HG02885 (cell line): ENCODE measurements at regions not wholly inside any gene's neighbourhood (a gene's known extent, or its start where the extent isn't known, plus 50 kb on each side); places are given as distances from the start of the nearest gene placed in this dataset.
"Not testable (repeated sequence)": the region's sequence is repeated elsewhere in the genome, so short reads cannot be mapped to it uniquely, and the experiment has no call there.

Experiments
- ATAC-seq: cut with Tn5 transposase; IDR thresholded peaks from one replicate; pipeline ENCODE4 v1.9.1; 2021; ENCODE audit warnings: mild to moderate bottlenecking; ENCODE audit not compliant: unreplicated experiment, poor library complexity

DNA sequence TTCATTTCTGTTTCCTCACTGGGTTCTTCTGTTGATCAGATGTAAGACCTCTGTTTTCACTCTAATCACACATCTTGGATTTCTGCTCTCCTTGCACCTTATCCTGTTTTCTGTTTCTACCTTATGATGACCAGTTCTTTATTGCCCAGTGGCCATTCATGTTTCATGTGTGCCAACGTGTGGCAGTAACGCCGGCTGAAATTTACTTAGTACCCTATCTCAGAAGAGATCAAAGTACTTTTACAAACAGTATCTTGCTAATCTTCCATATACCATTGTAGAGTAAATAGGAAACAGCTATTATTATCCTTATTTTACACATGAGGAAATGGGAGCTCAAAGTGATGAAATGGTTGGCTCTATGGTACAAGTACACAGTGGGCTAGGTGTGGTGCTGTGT lies 74.0 kb downstream of the GATA3 start:
- ATAC-seq = no peak

- no peak for ATAC-seq
Observed at GRCh38 chr10:8129438-8129837, 75.0 kb downstream of the GATA3 start.

GRCh38 chr10:8130973-8131911 lies 76.8 kb downstream of the GATA3 start:
- peak; percentile 78 for ATAC-seq

GRCh38 chr10:8133146-8133545 lies 78.7 kb downstream of the GATA3 start:
- ATAC-seq = peak; percentile 56

GRCh38 chr10:8136736-8137135 lies 82.2 kb downstream of the GATA3 start:
- no peak for ATAC-seq

DNA sequence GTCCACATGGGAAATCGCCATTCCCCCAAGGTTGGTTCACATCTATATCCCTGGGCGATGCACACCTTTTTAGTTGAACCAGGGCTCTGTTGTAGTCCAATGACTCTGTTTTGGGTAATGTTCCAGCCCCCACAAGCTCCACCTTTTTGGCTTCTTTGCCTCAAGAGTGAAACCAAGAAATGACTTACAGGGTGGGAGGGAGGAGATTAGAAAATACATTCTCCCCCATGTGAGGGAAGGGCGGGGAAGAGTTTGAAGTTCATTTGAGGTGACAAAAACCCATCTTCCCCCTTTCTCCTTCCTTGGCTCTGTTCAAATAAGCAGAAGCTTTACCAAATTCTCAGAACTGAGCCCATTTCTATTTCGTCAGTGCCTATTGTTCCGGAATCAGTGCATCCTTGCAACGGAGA lies 82.8 kb downstream of the GATA3 start:
- no peak for ATAC-seq

- no peak for ATAC-seq
Observed at GRCh38 chr10:8137726-8138125, 83.2 kb downstream of the GATA3 start.

DNA sequence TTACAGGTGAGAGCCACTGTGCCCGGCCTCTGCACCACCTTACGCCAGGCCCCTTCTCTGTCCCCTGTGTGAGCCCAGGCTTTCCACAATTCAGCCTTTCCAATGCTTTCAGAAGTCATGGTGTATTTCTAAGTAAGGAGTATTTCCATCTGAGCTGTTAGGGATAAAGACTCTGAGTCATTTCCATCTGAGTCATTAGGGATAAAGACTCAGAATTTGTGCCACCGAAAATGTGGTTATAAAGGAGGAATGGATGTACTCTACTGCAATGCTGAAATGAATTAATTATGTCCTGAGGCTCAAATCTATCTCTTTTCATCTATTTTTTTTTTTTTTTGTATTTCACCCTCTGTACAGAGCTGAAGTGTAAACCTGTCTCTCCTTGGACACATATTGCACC lies 84.0 kb downstream of the GATA3 start:
- ATAC-seq = no peak

GRCh38 chr10:8144496-8144895 lies 90.0 kb downstream of the GATA3 start:
- no peak for ATAC-seq

DNA sequence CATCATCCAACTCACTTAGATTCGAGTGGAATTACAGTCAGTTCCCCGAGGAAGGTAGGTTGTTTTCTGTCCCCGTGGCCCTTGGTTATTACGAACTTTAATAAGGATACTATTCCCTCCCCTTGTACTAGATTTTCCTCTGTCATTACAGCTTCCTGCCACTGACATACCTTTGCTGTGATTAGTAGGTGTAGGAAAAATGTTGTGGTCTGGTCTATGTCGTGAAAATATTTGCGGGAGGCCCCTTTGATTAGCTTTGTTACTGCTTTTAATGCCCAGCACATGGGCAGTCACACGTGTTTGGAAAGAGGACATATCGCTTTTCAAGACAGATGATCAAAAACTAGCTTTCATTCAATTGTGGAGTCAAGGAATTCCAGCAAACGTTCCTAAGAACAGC lies 92.2 kb downstream of the GATA3 start:
- no peak for ATAC-seq

GRCh38 chr10:8149991-8150390 lies 95.5 kb downstream of the GATA3 start:
- no peak for ATAC-seq

DNA sequence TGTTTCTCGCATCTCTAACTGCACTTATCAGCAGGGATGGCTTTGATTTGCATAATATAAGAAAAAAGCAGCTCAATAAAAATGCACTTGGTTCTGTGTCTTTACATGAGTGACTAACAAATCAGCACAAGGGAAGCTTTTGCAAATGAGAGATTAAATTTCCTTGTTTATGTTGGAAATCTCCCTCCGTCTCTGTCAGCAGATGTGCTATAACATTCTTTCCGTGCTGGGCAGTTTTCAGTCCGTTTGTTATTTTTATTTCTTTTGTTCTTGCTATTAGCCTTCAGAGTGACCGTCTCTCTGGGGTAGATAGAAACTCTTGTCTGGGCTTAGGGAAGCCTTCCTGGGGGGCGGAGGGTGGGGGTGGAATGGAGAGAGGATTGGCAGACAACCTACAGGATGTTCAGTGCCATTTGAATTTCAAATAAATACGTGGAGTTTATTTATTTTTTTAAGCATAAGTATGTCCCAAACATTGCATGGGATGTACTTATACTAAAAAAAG lies 96.0 kb downstream of the GATA3 start:
- no peak for ATAC-seq

- no peak for ATAC-seq
Observed at GRCh38 chr10:8151086-8151485, 96.6 kb downstream of the GATA3 start.

GRCh38 chr10:8156918-8157317 lies 102.4 kb downstream of the GATA3 start:
- ATAC-seq = no peak

GRCh38 chr10:8158193-8159071 lies 103.9 kb downstream of the GATA3 start:
- ATAC-seq = no peak

DNA sequence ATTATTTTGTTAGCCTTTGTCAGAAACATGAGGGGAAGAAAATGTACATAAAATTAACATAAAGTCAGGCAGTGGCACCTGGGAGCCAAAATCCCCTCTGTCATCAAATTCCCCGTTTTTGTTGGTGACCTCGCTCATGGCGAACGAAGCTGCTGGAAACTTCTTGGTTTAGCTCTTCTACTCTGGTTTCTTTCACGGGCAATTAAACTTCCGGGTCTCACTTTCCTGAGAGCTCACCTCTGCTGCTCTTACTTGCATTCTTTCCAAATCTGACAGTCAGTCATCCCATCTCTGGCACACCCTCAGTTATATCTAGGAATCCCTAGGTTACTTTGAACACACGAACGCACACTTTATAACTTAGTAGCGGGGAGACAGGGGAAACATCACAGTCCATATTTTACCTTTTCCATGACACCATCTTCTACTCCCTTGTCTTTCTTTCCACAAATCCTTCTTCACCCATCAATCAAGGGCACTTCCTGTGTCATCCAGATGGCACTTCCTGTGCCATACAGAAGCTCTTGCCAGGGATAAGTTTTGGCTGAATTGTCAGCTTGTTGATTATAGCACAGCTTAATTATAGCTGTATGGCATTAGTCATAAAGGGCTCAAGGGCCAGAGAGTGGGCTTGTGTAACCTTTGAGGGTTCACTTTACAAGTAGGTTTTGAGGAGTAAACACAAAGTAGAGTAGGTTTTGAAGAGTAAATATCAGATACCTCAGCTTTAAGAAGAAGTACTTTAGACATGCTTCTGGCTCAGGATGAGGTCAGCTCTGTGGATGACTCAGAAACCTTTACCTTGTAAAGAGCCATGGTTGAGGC lies 105.1 kb downstream of the GATA3 start:
- ATAC-seq = no peak

DNA sequence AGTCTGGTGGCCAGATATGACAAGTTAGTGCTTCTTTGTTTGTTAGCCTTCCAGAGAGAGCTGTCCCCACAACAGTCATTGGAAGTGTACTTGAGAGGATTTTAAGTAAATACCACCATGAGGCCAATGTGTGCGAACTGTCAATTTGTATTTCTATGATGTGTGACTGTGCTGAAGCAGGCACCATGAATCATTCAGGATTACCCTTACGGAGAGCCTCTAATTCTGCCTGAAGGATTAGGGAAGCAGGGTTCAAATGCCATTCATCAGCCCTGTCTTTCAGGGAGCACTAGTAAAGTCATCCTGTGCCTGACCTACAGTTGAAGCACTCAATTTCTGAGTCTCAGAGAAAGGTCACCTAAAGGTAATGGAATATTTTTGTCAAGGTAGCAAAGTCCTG lies 109.3 kb downstream of the GATA3 start:
- ATAC-seq = no peak

GRCh38 chr10:8164640-8165039 lies 110.2 kb downstream of the GATA3 start:
- not testable (repeated sequence) for ATAC-seq

- no peak for ATAC-seq
Observed at GRCh38 chr10:8168836-8169235, 114.3 kb downstream of the GATA3 start.

DNA sequence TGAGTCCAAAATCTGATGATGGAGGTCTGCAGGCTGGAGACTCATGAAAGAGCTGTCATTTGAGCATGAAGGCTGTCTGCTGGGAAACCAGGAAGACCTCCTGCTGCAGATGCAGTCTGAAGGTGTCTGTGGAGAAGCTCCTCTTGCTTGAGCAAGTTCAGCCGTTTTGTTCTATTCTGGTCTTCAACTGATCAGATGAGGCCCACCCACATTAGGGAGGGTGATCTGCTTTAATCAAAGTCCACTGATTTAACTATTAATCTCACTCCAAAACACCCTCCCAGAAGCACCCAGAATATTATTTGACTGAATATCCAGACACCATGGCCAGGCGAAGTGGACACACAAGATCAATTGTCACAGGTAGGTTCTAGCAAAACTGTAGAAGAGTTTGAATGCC lies 116.5 kb downstream of the GATA3 start:
- no peak for ATAC-seq
